Endothelial cell of umbilical vein (primary cell): ENCODE measurements at regions not wholly inside any gene's neighbourhood (a gene's known extent, or its start where the extent isn't known, plus 50 kb on each side); places are given as distances from the start of the nearest gene placed in this dataset.

Experiments used
- EZH2 ChIP-seq: IDR thresholded peaks from 2 replicates; pipeline ENCODE4 v1.6.1; 2012; ENCODE audit warnings: borderline replicate concordance, low read depth, mild to moderate bottlenecking, moderate library complexity, low read length, inconsistent platforms; ENCODE audit not compliant: severe bottlenecking
- POLR2A ChIP-seq: IDR thresholded peaks from 2 replicates; pipeline ENCODE4 v1.6.1; 2012; ENCODE audit warnings: low read depth, mild to moderate bottlenecking, control low read depth, low read length
- POLR2AphosphoS5 ChIP-seq: IDR thresholded peaks from 2 replicates; pipeline ENCODE4 v1.6.1; 2012; ENCODE audit warnings: low read depth, mild to moderate bottlenecking, control low read depth, low read length, moderate library complexity; ENCODE audit not compliant: insufficient read depth
- TF ChIP-seq, protein P1 (sequence below), 2 donors: IDR thresholded peaks; 1 replicate in 1 of 2; 2 replicates in 1 of 2; pipeline ENCODE4 v1.5.1; 2011; ENCODE audit warnings: low read length in 2 of 2, mild to moderate bottlenecking in 2 of 2, moderate library complexity in 2 of 2, control low read depth in 1 of 2, inconsistent platforms in 1 of 2, low read depth in 1 of 2; ENCODE audit not compliant: insufficient read depth in 1 of 2; ENCODE audit errors: extremely low read depth in 1 of 2

DNA sequence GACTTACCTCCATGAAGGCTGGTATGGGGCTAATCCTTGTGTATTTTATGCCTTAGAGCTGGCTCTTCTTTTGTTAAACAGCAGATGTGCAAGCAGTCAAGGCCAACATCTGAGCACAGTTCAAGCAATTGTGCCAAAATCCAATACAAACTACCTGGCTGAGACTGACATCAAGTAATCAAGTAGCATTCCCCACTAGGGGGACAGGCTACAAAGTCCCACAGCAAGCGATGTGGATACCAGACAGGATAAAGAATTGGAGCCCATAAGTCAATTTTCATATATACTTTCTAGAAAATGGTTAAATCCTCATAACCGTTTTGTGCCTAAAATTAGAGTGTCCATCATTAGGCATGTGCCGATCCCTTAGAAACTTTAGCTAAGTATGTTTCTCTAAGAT is 675.8 kb downstream of the DIAPH3 start:
- TF ChIP-seq, protein P1, sequence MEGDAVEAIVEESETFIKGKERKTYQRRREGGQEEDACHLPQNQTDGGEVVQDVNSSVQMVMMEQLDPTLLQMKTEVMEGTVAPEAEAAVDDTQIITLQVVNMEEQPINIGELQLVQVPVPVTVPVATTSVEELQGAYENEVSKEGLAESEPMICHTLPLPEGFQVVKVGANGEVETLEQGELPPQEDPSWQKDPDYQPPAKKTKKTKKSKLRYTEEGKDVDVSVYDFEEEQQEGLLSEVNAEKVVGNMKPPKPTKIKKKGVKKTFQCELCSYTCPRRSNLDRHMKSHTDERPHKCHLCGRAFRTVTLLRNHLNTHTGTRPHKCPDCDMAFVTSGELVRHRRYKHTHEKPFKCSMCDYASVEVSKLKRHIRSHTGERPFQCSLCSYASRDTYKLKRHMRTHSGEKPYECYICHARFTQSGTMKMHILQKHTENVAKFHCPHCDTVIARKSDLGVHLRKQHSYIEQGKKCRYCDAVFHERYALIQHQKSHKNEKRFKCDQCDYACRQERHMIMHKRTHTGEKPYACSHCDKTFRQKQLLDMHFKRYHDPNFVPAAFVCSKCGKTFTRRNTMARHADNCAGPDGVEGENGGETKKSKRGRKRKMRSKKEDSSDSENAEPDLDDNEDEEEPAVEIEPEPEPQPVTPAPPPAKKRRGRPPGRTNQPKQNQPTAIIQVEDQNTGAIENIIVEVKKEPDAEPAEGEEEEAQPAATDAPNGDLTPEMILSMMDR (IDR thresholded peaks at IDR 0.05; ENCODE audit: extremely low read depth in 1 of 2, insufficient read depth in 1 of 2, low read depth in 1 of 2, low read length in 2 of 2), result no peak
- TF ChIP-seq POLR2A, result no peak
- TF ChIP-seq POLR2AphosphoS5, result no peak
- no peak for TF ChIP-seq EZH2
